NB4 (cell line): ENCODE measurements at regions not wholly inside any gene's neighbourhood (a gene's known extent, or its start where the extent isn't known, plus 50 kb on each side); places are given as distances from the start of the nearest gene placed in this dataset.

Experiments
- MAX ChIP-seq: IDR thresholded peaks from 2 replicates; pipeline ENCODE4 v1.6.1; 2011; ENCODE audit warnings: low read depth, low read length
- TF ChIP-seq, protein P1 (sequence below): IDR thresholded peaks from one replicate; pipeline ENCODE4 v1.5.1; 2012; ENCODE audit warnings: low read depth, low read length

GRCh38 chr9:86700629-86701028 lies 246.7 kb downstream of the GAS1 start:
- TF ChIP-seq, protein P1, sequence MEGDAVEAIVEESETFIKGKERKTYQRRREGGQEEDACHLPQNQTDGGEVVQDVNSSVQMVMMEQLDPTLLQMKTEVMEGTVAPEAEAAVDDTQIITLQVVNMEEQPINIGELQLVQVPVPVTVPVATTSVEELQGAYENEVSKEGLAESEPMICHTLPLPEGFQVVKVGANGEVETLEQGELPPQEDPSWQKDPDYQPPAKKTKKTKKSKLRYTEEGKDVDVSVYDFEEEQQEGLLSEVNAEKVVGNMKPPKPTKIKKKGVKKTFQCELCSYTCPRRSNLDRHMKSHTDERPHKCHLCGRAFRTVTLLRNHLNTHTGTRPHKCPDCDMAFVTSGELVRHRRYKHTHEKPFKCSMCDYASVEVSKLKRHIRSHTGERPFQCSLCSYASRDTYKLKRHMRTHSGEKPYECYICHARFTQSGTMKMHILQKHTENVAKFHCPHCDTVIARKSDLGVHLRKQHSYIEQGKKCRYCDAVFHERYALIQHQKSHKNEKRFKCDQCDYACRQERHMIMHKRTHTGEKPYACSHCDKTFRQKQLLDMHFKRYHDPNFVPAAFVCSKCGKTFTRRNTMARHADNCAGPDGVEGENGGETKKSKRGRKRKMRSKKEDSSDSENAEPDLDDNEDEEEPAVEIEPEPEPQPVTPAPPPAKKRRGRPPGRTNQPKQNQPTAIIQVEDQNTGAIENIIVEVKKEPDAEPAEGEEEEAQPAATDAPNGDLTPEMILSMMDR, result no peak
- no peak for TF ChIP-seq MAX
